HK-2 (cell line): ENCODE measurements at regions not wholly inside any gene's neighbourhood (a gene's known extent, or its start where the extent isn't known, plus 50 kb on each side); places are given as distances from the start of the nearest gene placed in this dataset.

ENCODE experiments used
- DNase-seq: peaks from one replicate; pipeline ENCODE4 v3.0.0-alpha.2; 2018; ENCODE audit not compliant: unreplicated experiment

- no peak for DNase-seq
These were observed 1697.0 kb downstream of the PCDH7 start for GRCh38 chr4:32417113-32417704.

GRCh38 chr4:32423267-32423666 is 1703.1 kb downstream of the PCDH7 start:
- no peak for DNase-seq

GRCh38 chr4:32425243-32425642 is 1705.1 kb downstream of the PCDH7 start:
- DNase-seq: no peak

- DNase-seq: no peak
These were observed 1707.4 kb downstream of the PCDH7 start for GRCh38 chr4:32427566-32427965.

- no peak for DNase-seq
These were observed 1709.0 kb downstream of the PCDH7 start for GRCh38 chr4:32429151-32429550.

- DNase-seq: no peak
These were observed 1715.1 kb downstream of the PCDH7 start for GRCh38 chr4:32435308-32435707.

GRCh38 chr4:32436816-32437215 is 1716.6 kb downstream of the PCDH7 start:
- DNase-seq: no peak

- DNase-seq: peak; percentile 22
These were observed 1720.2 kb downstream of the PCDH7 start for GRCh38 chr4:32440391-32440790.

- no peak for DNase-seq
These were observed 1734.3 kb downstream of the PCDH7 start for GRCh38 chr4:32454482-32454881.

- no peak for DNase-seq
These were observed 1735.1 kb downstream of the PCDH7 start for GRCh38 chr4:32455231-32455630.

- no peak for DNase-seq
These were observed 1740.8 kb downstream of the PCDH7 start for GRCh38 chr4:32460972-32461371.

- no peak for DNase-seq
These were observed 1742.8 kb downstream of the PCDH7 start for GRCh38 chr4:32462944-32463343.

- no peak for DNase-seq
These were observed 1750.0 kb downstream of the PCDH7 start for GRCh38 chr4:32470087-32470585.

- DNase-seq: no peak
These were observed 1752.7 kb downstream of the PCDH7 start for GRCh38 chr4:32472918-32473317.

GRCh38 chr4:32475710-32476109 is 1755.5 kb downstream of the PCDH7 start:
- DNase-seq: no peak

- no peak for DNase-seq
These were observed 1757.3 kb downstream of the PCDH7 start for GRCh38 chr4:32477518-32477917.

GRCh38 chr4:32485956-32486355 is 1765.8 kb downstream of the PCDH7 start:
- no peak for DNase-seq

- no peak for DNase-seq
These were observed 1768.5 kb downstream of the PCDH7 start for GRCh38 chr4:32488690-32489089.

- peak; percentile 2 for DNase-seq
These were observed 1779.0 kb downstream of the PCDH7 start for GRCh38 chr4:32499171-32499570.

- DNase-seq: no peak
These were observed 1783.1 kb downstream of the PCDH7 start for GRCh38 chr4:32503241-32503640.

- DNase-seq: no peak
These were observed 1785.9 kb downstream of the PCDH7 start for GRCh38 chr4:32506067-32506466.

- no peak for DNase-seq
These were observed 1798.9 kb downstream of the PCDH7 start for GRCh38 chr4:32519060-32519459.

GRCh38 chr4:32525420-32525819 is 1805.3 kb downstream of the PCDH7 start:
- DNase-seq: no peak

- DNase-seq: no peak
These were observed 1824.7 kb downstream of the PCDH7 start for GRCh38 chr4:32544846-32545245.
